ENCODE measurements at regions not wholly inside any gene's neighbourhood (a gene's known extent, or its start where the extent isn't known, plus 50 kb on each side); places are given as distances from the start of the nearest gene placed in this dataset.

GRCh38 chr15:89016549-89017041, 71.7 kb upstream of the ABHD2 start:
- Histone ChIP-seq H3K4ac (replicated peaks; ENCODE audit: insufficient read length, low read depth, low read length) (no peak overlapping the region), H3K14ac (ENCODE audit: insufficient read length) (no peak overlapping the region), H3K23me2 (ENCODE audit: low read depth, low read length) (no peaks in the 10 kb centered on the region), H4K8ac (ENCODE audit: extremely low read depth, insufficient read depth, low read length) (no peak overlapping the region), H3K4me2 (ENCODE audit: insufficient read depth in 1 of 2, low read depth in 2 of 2, low read length in 2 of 2) (no peak overlapping the region), H3K4me3 (ENCODE audit: extremely low read depth in 1 of 4, insufficient read depth in 2 of 4, low read depth in 3 of 4, low read length in 4 of 4) (no peak overlapping the region), H2AK5ac (ENCODE audit: low read depth, low read length) (no peak overlapping the region), H4K20me1 (replicated peaks in 1 of 2; ENCODE audit: control insufficient read depth in 1 of 2, insufficient read depth in 2 of 2, low read length in 2 of 2) (no peaks in the 10 kb centered on the region), H2BK120ac (replicated peaks; ENCODE audit: low read depth, low read length) (no peak overlapping the region), H3K56ac (replicated peaks; ENCODE audit: insufficient read length, low read depth, low read length) (no peak overlapping the region), H3K36me3 (ENCODE audit: control insufficient read depth in 2 of 4, insufficient read depth in 4 of 4, low read length in 3 of 4) (no peaks in the 10 kb centered on the region), H2AFZ (ENCODE audit: low read length) (no peak overlapping the region), H3K27ac (ENCODE audit: low read depth, low read length) (no peak overlapping the region), H4K91ac (replicated peaks; ENCODE audit: insufficient read length, low read length) (no peak overlapping the region), H3K9ac (replicated peaks in 1 of 4; ENCODE audit: extremely low read depth in 1 of 4, low read depth in 3 of 4, low read length in 3 of 4) (no peak overlapping the region), H2BK15ac (ENCODE audit: low read length) (no peak overlapping the region), H3K23ac (ENCODE audit: insufficient read length) (no peak overlapping the region), H2BK5ac (ENCODE audit: low read depth, low read length) (no peak overlapping the region; the same call in 1 of the 2 replicates), H3K18ac (ENCODE audit: extremely low read depth, low read length) (no peak overlapping the region), H3K4me1 (replicated peaks in 1 of 4; ENCODE audit: control insufficient read depth in 3 of 4, insufficient read depth in 4 of 4, low read length in 3 of 4) (peaks cover 2 to 12% (median 3%) of the 10 kb centered on the region in 4 experiments; a peak in 5 of 7 replicates), H3K79me1 (ENCODE audit: low read depth, low read length) (no peaks in the 10 kb centered on the region), H3K27me3 (replicated peaks in 1 of 4; ENCODE audit: control insufficient read depth in 3 of 4, extremely low read depth in 1 of 4, insufficient read depth in 3 of 4, low read length in 3 of 4) (no peaks in the 10 kb centered on the region; a peak in 1 of 7 replicates), H3K79me2 (ENCODE audit: control insufficient read depth in 1 of 2, insufficient read depth in 2 of 2, low read length in 2 of 2) (no peaks in the 10 kb centered on the region), H2BK12ac (ENCODE audit: low read depth, low read length) (no peak overlapping the region), H2BK20ac (ENCODE audit: low read length) (no peak overlapping the region), H4K5ac (ENCODE audit: insufficient read length, low read depth, low read length) (no peak overlapping the region), H3K9me3 (ENCODE audit: insufficient read depth in 2 of 2, low read depth in 1 of 2, low read length in 1 of 2) (peaks cover 0 to 11% of the 10 kb centered on the region in 2 experiments; a peak in 2 of 4 replicates)
- WGBS, 2 experiments (ENCODE audit: extremely low coverage in 1 of 2, insufficient coverage in 1 of 2, insufficient read length in 1 of 2, insufficient replicate concordance in 2 of 2, low coverage in 1 of 2, low lambda C conversion rate in 2 of 2, missing lambda C conversion rate in 1 of 2), result 90% methylated on average over 10 of the region's 10 CpGs; no CpG with 5 or more reads in 1 of the 2 experiments
- ChIA-PET CTCF (ENCODE audit: partially characterized antibody) (interaction anchor here (0.7 to 3.2 kb wide), 14 partner anchors 14 to 358 kb away, joined by 3 to 20 read pairs (median 4); no protein-coding TSS in a partner anchor), POLR2A (ENCODE audit: partially characterized antibody) (interaction anchor here (0.7 to 7.1 kb wide), 5 partner anchors 12 to 120 kb away, joined by 4 to 57 read pairs (median 5); partner anchors contain the start of gene HAPLN3)
- no peak for FAIRE-seq
- no peak for DNase-seq (ENCODE audit: low read depth in 1 of 2, low spot score in 2 of 2)
- TF ChIP-seq TAF7 (optimal IDR thresholded peaks at IDR 0.05; ENCODE audit: borderline replicate concordance, low read depth, low read length), result no peak
- no peak for TF ChIP-seq KDM5A (IDR thresholded peaks at IDR 0.05; ENCODE audit: low read length)
- no peak for TF ChIP-seq CREB1 (IDR thresholded peaks at IDR 0.05)
- TF ChIP-seq EZH2 (IDR thresholded peaks at IDR 0.05; ENCODE audit: low read depth, low read length, severe bottlenecking), result no peak
- TF ChIP-seq ASH2L (IDR thresholded peaks at IDR 0.05; ENCODE audit: low read length), result no peak
- no peak for TF ChIP-seq CEBPB (IDR thresholded peaks at IDR 0.05; ENCODE audit: low read depth, low read length)
- no peak for TF ChIP-seq PHF8 (conservative IDR thresholded peaks at IDR 0.05; ENCODE audit: low read depth, low read length)
- no peak for TF ChIP-seq USF2 (IDR thresholded peaks at IDR 0.05; ENCODE audit: low read length)
- TF ChIP-seq CTBP2 (IDR thresholded peaks at IDR 0.05; ENCODE audit: borderline replicate concordance, insufficient read depth, insufficient read length, low read length), result no peak
- TF ChIP-seq JUND (IDR thresholded peaks at IDR 0.05; ENCODE audit: low read length), result no peak
- TF ChIP-seq CHD2 (IDR thresholded peaks at IDR 0.05; ENCODE audit: low read length), result no peak
- no peak for TF ChIP-seq ATF3 (IDR thresholded peaks at IDR 0.05; ENCODE audit: insufficient read depth, low read depth, low read length)

All from H1 (cell line).